ENCODE measurements at regions not wholly inside any gene's neighbourhood (a gene's known extent, or its start where the extent isn't known, plus 50 kb on each side); places are given as distances from the start of the nearest gene placed in this dataset.
"Not testable (repeated sequence)": the region's sequence is repeated elsewhere in the genome, so short reads cannot be mapped to it uniquely, and the experiment has no call there.

DNA sequence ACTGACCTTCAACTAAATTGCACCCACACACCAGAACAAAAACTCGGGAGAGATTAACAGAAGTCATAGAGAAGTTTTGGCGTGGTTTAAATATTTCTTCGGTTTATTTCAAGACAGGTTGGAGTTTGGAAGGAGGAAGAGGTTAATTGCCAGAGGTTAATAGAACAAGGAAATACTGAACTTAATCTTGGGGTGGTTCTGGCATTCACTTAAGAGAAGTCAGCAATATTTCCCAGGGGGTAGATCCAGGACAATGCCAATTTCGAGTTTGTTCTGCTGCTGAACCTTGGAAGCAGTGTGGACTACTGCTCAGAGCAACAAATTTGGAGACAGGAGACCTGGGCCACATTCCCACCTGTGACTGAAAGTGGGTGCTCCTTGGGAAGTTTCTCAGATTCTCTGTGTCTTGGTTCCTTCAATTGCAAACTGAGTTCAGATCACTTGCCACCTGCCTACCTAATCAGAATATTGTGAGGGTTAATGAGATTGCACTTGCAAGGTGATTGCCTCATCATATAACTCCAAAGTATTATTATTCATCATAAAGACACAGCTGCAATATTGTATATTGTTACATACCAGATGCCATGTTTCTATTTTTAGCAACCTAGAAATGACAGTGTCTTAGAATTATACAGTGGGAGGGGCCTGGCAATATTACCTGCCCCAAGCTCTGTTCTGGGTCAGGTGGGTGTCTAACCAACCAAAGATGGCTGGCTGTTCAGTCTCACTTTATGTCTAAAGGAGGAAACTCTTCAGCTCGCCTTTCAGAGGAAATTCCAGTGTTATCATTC lies 217.4 kb downstream of the CDCA7 start:
- ATAC-seq (replicated peaks): no peak
- Mint-ChIP-seq H3K27ac (no peak overlapping the region), H3K4me3 (no peak overlapping the region), H3K4me1 (ENCODE audit: low read depth in 2 of 2) (peaks cover 0 to 3% of the 10 kb centered on the region in 2 donors), H3K9me3 (peaks cover 0 to 5% of the 10 kb centered on the region in 2 donors), H3K27me3 (peaks cover 27 to 36% of the 10 kb centered on the region in 2 donors), H3K36me3 (ENCODE audit: insufficient read depth) (no peaks in the 10 kb centered on the region)
- no peak for DNase-seq

DNA sequence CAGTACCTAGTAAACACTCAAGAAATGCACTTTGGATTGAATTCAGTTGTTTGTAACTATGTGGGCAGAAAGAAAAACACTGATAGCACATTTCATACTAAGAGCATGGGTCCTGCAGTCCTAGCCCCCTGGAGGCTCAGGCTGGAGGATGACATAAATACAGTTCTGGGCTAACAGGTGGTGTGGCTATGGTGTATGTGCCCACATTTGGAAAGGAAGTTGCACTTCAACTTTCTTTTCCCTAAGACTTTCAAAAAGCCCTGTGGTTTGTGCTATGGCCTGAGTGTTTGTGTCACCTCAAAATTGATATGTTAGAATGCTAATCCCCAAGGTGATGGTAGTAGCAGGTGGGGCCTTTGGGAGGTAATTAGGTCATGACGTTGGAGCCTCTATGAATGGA lies 218.2 kb downstream of the CDCA7 start:
- peaks cover 22 to 28% of the 10 kb centered on the region in 2 donors for H3K27me3 Mint-ChIP-seq
- ATAC-seq (replicated peaks): no peak
- H3K4me1 Mint-ChIP-seq (ENCODE audit: low read depth in 2 of 2): peaks cover 0 to 3% of the 10 kb centered on the region in 2 donors
- no peaks in the 10 kb centered on the region for H3K36me3 Mint-ChIP-seq (ENCODE audit: insufficient read depth)
- H3K27ac Mint-ChIP-seq: no peak overlapping the region
- H3K9me3 Mint-ChIP-seq: peaks cover 0 to 5% of the 10 kb centered on the region in 2 donors
- no peak overlapping the region for H3K4me3 Mint-ChIP-seq
- no peak for DNase-seq

DNA sequence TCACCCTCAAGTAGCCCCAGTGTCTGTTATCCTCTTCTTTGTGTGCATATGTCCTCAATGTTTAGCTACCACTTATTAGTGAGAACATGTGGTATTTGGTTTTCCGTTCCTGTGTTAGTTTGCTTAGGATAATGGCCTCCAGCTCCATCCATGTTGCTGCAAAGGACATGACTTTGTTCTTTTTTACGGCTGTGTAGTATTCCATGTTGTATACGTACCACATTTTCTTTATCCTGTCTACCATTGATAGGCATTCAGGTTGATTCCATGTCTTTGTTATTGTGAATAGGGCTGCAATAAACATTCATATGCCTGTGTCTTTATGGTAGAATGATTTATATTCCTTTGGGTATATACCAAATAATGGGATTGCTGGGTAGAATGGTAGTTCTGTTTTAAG lies 219.1 kb downstream of the CDCA7 start:
- not testable (repeated sequence) for ATAC-seq (replicated peaks); H3K4me3 Mint-ChIP-seq; H3K4me1 Mint-ChIP-seq (ENCODE audit: low read depth in 2 of 2); H3K27ac Mint-ChIP-seq; H3K36me3 Mint-ChIP-seq (ENCODE audit: insufficient read depth); H3K9me3 Mint-ChIP-seq; DNase-seq
- peaks cover 21 to 25% of the 10 kb centered on the region in 2 donors for H3K27me3 Mint-ChIP-seq

DNA sequence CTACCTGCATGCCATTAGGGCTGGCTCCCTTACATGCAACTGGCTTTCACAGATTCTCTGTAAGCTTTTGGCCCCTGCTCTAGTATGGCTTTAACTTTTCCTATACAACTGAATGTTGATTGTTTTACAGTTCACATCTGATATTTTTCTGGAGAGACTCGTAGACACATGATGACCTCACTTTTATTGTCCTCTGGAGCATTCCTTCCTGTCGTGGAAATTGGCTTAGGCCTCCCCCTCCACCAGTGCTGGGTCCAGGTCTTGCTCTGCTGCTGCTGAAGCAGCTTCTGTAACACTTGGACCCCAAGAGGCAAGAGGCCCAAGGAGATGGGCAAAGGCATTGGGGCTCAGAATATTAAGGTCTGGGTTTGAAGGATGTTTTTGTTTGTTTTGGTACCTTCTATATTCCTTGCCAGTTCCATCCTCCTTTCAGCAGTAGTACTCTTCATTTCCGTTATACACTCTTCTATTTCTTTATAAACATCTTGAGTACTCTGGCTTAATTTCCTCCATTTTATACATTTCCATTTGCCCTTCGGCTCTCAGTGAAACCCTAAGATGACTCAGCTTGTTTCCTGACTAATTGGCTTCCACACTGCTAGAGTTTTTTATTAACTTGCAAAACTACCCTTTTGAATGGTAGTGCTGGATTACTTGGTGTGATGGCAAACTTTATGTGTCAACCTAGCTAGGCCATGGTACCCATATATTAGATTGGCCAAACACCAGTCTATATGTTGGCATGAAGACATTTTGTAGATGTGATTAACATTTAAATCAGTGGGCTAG lies 219.8 kb downstream of the CDCA7 start:
- ATAC-seq (replicated peaks) (no peak), DNase-seq (no peak)
- Mint-ChIP-seq H3K27ac (no peak overlapping the region), H3K27me3 (peaks cover 21 to 25% of the 10 kb centered on the region in 2 donors), H3K4me1 (ENCODE audit: low read depth in 2 of 2) (peaks cover 0 to 3% of the 10 kb centered on the region in 2 donors), H3K9me3 (peaks cover 0 to 5% of the 10 kb centered on the region in 2 donors), H3K36me3 (ENCODE audit: insufficient read depth) (no peaks in the 10 kb centered on the region), H3K4me3 (no peak overlapping the region)

DNA sequence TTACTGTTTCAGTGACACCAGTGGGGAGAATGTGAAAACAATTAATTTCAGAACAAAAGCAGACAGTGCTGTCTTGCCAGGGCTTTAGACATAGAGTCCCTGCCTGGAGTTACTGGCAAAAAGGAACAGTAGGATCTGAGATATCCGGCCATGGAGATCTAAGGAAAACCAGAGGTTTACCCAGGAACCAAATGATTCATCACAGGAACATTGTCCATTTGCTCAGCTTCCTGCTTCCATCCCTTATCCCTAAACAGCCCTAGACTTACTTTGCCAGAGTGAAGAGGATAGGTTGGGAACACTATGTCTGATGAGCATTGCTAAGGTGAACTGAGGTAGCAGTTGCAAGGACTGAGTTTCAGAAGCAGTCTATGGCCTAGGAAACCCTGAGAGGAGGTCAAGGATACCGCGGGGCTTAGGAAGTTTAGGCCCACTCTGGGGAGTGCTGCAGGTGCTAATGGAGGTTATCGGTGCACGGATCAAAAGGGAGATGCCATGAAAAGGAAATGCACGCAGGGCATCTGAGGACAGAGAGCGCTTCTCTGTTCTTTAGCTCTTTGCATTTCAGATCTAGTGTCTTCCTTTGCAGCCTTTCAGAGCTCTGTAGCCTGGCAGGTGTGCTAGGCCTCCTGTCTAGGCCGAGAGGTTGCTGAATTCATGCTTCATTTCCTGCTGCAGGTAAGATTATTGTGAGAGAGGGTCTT lies 223.9 kb downstream of the CDCA7 start:
- peaks cover 0 to 5% of the 10 kb centered on the region in 2 donors for H3K9me3 Mint-ChIP-seq
- H3K27ac Mint-ChIP-seq: no peak overlapping the region
- no peaks in the 10 kb centered on the region for H3K36me3 Mint-ChIP-seq (ENCODE audit: insufficient read depth)
- DNase-seq (no peak), ATAC-seq (replicated peaks) (no peak)
- H3K4me3 Mint-ChIP-seq: no peak overlapping the region
- H3K27me3 Mint-ChIP-seq: peaks cover 12 to 30% of the 10 kb centered on the region in 2 donors
- H3K4me1 Mint-ChIP-seq (ENCODE audit: low read depth in 2 of 2): no peaks in the 10 kb centered on the region

DNA sequence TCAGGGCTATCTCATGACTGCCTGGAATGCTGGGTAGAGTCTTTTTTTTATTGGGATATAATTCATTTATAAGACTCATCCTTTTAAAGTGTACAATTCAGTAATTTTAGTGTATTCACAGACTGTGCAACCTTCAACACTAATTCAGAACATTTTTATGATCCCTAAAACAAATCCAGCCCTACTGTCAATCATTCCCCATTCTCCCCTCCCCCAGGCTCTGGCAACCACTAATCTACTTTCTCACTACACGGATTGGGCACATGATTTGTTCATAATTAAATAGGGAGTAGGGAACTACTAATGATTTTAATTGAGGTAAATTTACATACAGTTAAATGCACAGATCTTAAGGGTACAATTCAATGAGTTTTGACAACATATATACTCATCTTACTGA lies 225.7 kb downstream of the CDCA7 start:
- no peak overlapping the region for H3K27ac Mint-ChIP-seq
- peaks cover 0 to 5% of the 10 kb centered on the region in 2 donors for H3K9me3 Mint-ChIP-seq
- H3K4me3 Mint-ChIP-seq: no peak overlapping the region
- ATAC-seq (replicated peaks) (no peak), DNase-seq (no peak)
- peaks cover 12 to 40% of the 10 kb centered on the region in 2 donors for H3K27me3 Mint-ChIP-seq
- H3K36me3 Mint-ChIP-seq (ENCODE audit: insufficient read depth): no peaks in the 10 kb centered on the region
- H3K4me1 Mint-ChIP-seq (ENCODE audit: low read depth in 2 of 2): no peaks in the 10 kb centered on the region

DNA sequence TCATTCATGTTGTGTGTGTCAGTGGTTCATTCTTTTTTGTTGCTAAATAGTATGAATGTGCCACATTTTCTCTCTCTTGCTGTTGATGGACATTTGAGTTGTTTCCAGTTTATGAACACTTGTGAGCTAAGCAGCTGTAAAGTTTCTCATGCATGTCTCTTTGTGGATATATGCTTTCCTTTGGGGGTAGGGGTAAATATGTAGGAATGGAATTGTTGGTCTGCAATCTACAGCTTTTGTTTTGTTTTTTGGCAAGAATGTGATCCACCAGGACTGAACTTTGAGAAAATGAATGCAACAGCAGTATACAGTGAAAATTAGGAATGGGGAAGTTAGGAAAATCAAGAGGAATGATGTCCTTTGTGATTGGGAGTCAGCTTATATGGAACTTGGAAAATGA lies 226.3 kb downstream of the CDCA7 start:
- Mint-ChIP-seq H3K4me3 (no peak overlapping the region), H3K27me3 (peaks cover 12 to 40% of the 10 kb centered on the region in 2 donors), H3K4me1 (ENCODE audit: low read depth in 2 of 2) (no peaks in the 10 kb centered on the region), H3K36me3 (ENCODE audit: insufficient read depth) (no peaks in the 10 kb centered on the region), H3K27ac (no peak overlapping the region), H3K9me3 (no peaks in the 10 kb centered on the region)
- no peak for DNase-seq
- no peak for ATAC-seq (replicated peaks)

DNA sequence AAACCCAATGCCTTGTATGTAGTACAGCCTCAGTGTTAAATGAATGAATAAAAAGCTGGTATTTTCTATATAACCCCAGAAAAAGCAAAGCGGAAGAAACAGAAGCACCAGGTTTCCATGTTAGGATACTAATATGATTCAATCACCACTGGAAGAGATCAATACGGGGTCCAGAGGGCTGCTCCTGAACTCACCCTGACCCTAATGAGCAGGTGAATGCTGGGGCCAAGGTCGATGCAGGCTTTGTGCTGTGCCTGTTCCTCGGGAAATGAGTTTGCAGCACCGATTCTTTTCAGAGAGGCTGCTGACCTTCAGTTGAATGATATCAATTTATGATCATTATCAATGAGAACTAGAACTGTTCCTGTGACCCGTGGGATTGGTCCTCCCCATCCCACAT lies 228.5 kb downstream of the CDCA7 start:
- Mint-ChIP-seq H3K4me3 (no peak overlapping the region), H3K9me3 (no peaks in the 10 kb centered on the region), H3K4me1 (ENCODE audit: low read depth in 2 of 2) (no peaks in the 10 kb centered on the region), H3K27me3 (peaks cover 12 to 39% of the 10 kb centered on the region in 2 donors), H3K36me3 (ENCODE audit: insufficient read depth) (no peaks in the 10 kb centered on the region), H3K27ac (no peak overlapping the region)
- ATAC-seq (replicated peaks): no peak
- no peak for DNase-seq

DNA sequence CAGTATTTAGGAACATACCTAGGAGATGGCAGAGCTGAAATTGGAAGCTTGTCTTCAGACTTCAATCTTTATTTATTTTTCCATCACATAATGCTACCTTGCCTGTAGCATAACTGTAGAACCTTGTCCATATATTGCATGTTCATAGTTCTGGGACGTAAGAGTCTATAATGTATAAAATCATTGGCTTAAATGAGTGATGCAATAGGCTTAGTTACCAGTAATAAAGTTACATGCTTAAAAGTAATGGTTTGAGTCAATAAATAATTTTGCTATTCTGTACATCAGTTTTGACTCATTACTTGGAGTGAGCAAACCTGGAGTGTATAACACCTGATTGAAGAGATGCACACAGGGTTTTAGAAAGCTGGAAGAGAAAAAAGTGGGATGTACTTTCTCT lies 229.3 kb downstream of the CDCA7 start:
- no peak for ATAC-seq (replicated peaks)
- no peaks in the 10 kb centered on the region for H3K9me3 Mint-ChIP-seq
- no peak overlapping the region for H3K4me3 Mint-ChIP-seq
- no peaks in the 10 kb centered on the region for H3K4me1 Mint-ChIP-seq (ENCODE audit: low read depth in 2 of 2)
- no peak for DNase-seq
- H3K27me3 Mint-ChIP-seq: peaks cover 17 to 47% of the 10 kb centered on the region in 2 donors
- no peaks in the 10 kb centered on the region for H3K36me3 Mint-ChIP-seq (ENCODE audit: insufficient read depth)
- H3K27ac Mint-ChIP-seq: no peak overlapping the region

DNA sequence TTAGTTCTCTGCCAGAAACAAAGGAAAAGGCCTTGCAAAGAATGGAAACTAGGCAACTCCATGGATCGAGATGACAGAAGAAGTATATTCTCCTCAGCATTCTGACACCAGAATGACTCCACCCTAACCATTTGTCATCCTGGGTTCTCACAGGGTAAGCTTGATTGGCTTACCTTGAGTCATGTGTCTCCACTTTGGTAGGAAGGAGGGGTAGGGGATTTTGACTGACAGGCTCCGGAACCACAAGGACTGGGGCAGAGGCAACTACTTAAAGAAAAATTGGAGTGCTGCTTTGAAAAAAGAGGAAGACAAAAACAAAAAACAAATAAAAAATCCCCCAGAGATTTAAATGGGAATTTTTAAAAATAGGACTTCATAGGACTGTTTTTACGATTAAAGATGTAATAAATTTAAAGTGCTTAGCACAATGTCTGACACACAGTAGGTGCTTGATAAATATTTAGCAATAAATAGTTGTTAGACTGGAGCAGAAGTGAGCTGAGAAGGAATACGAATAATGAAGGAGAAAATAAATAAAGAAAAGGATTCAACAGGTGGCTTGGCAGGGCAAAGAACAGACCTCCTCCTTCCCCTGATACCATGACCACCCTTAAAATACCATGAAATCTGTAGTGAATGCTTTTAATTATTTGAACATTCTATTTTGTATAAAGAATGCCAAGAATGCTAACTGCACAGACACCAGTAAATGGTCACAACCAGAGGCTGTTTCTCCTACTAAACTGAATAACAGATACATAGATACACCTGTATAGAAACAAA lies 230.2 kb downstream of the CDCA7 start:
- no peak overlapping the region for H3K4me3 Mint-ChIP-seq
- H3K4me1 Mint-ChIP-seq (ENCODE audit: low read depth in 2 of 2): no peaks in the 10 kb centered on the region
- H3K27ac Mint-ChIP-seq: no peak overlapping the region
- DNase-seq (no peak), ATAC-seq (replicated peaks) (no peak)
- no peaks in the 10 kb centered on the region for H3K9me3 Mint-ChIP-seq
- H3K27me3 Mint-ChIP-seq: peaks cover 26 to 54% of the 10 kb centered on the region in 2 donors
- H3K36me3 Mint-ChIP-seq (ENCODE audit: insufficient read depth): no peaks in the 10 kb centered on the region

DNA sequence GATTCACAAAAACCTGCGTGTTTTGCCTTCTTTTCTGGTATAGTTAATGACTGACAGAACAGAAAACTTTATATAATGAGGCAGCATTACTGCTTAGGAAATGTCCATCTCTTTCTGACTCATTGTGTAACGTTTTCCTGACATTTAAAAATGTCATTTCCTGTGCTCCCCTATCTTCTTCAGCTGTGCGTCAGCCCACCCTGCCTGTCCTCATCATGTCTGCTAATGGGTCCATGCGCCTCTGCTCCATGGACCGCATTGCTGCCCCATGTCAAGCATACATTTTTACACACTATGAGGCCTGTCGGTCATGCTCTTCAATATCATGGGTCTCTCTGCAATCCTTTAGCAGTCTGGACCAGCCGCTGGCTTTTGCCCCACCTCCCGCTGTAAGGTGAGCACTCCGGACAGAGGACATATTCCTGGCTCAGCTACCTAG lies 234.3 kb downstream of the CDCA7 start:
- Mint-ChIP-seq H3K4me3 (no peak overlapping the region), H3K27ac (no peak overlapping the region), H3K4me1 (ENCODE audit: low read depth in 2 of 2) (no peaks in the 10 kb centered on the region), H3K36me3 (ENCODE audit: insufficient read depth) (no peaks in the 10 kb centered on the region), H3K27me3 (peaks cover 33 to 36% of the 10 kb centered on the region in 2 donors), H3K9me3 (peaks cover 2 to 8% of the 10 kb centered on the region in 2 donors)
- ATAC-seq (replicated peaks) (no peak), DNase-seq (no peak)

DNA sequence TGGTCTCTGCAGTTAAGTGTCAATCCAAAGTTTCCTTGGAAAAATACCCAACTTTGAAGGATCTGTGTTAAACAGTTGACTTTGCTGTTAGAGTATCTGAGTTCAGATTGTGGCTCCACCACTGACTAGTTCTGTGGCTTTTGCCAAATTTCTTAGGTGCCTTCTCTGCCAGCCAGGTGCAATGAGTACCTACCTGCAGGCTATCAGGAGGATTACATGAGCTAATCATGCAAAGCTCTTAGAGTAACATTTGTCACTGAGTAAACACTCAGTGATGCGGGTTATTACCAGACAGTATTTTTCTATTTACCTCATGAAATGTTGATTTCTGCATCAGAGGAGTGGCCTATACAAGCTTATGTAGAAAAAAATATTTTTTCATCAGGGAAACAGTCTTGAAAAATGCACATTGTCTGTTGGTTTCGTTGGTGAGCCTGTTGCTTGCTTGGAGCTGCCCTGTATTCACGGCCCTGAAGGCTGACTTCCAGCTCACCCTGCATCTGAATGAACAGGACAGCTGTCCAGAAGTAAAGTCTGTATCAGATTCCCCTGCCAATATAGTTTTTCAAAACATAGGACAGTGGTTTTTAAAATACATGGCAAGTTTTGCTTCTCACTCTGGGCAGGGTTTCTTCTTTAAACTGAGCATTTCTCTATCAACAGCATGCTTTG lies 235.1 kb downstream of the CDCA7 start:
- Mint-ChIP-seq H3K4me1 (ENCODE audit: low read depth in 2 of 2) (no peaks in the 10 kb centered on the region), H3K4me3 (no peak overlapping the region), H3K27me3 (peaks cover 31 to 44% of the 10 kb centered on the region in 2 donors), H3K27ac (no peak overlapping the region), H3K36me3 (ENCODE audit: insufficient read depth) (no peaks in the 10 kb centered on the region), H3K9me3 (peaks cover 2 to 12% of the 10 kb centered on the region in 2 donors)
- ATAC-seq (replicated peaks): no peak
- no peak for DNase-seq

Measured in effector memory CD8-positive, alpha-beta T cell (primary cell).